GM21526 (cell line): ENCODE measurements at regions not wholly inside any gene's neighbourhood (a gene's known extent, or its start where the extent isn't known, plus 50 kb on each side); places are given as distances from the start of the nearest gene placed in this dataset.
"Not testable (repeated sequence)": the region's sequence is repeated elsewhere in the genome, so short reads cannot be mapped to it uniquely, and the experiment has no call there.

Experiments used
- ATAC-seq: cut with Tn5 transposase; IDR thresholded peaks from one replicate; pipeline ENCODE4 v1.9.1; 2021; ENCODE audit warnings: moderate library complexity; ENCODE audit not compliant: unreplicated experiment, low FRiP score

DNA sequence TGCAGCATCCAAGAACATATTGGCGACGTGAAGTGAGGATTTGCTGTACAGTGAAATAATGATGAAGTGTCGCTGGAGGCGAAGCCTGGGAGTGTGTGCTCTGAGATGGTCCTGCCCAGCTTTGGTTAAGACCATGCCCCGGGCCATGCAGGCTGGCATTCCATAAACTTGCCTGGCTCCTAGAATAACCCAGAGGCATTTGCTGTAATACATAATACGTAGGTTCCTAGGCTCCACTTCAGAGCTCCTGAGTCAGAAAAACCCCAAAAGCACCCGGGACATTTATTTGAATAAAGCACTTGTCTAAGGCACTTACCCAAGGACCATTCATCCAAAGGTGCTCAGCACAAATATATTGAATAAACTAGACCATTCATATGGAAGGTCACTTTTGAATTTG, 279.3 kb downstream of the ABCC12 start:
- no peak for ATAC-seq

DNA sequence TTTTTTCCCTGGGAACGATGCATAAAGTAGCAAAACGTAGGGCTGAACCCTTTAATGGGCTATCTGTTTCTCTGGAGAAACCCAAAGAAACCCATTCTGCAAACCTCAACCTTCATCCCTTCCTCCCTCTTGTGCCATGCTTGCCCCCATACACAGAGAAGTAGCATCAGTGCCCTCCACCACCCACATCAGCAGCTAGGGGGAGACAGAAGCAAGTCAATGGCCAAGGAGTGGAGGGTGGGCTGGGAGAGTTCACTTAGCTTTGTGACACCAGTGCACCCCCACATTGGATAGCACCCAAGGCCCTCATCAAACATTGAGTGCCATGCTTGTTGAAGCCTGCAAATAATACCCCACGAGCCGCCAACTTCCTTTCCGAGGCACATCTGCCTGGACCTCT, 282.4 kb downstream of the ABCC12 start:
- no peak for ATAC-seq

DNA sequence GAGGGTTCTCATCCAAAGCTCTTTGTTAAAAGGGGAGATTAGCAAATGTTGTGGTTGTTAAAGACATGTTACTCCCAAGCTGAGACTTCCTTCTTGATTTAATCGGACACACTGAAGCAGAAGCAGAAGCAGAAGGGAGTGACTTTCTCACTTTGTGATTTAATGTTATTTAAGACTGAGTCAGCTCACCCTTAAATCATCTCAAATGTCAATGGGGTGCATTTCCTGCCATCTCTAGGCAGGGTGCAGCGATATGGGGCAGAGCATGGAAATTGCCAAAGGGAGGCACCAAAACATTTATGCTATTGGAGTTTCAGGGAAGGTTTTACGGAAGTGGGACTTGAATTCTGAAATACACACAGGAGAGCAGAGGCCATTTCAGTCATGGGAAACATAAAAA, 283.6 kb downstream of the ABCC12 start:
- no peak for ATAC-seq

DNA sequence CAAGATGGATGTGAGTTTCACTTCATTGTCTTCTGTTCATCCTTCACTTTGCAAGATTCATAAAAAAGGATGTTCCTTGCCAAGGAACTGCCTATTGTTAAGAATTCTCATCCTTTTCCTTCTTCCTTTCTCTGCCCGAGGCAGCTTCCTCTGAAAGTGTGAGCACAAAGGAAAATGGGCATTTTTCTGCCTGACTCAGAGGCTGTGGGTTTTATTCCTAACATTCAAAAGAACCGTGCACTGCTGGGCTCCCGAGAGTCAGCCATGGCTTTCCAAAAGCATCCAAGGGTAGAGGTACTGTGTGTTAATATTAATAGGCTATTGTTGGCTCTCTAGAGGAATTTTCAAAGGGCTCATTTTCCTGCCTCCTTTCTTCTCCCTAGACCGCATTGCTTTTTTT, 289.4 kb downstream of the ABCC12 start:
- no peak for ATAC-seq

DNA sequence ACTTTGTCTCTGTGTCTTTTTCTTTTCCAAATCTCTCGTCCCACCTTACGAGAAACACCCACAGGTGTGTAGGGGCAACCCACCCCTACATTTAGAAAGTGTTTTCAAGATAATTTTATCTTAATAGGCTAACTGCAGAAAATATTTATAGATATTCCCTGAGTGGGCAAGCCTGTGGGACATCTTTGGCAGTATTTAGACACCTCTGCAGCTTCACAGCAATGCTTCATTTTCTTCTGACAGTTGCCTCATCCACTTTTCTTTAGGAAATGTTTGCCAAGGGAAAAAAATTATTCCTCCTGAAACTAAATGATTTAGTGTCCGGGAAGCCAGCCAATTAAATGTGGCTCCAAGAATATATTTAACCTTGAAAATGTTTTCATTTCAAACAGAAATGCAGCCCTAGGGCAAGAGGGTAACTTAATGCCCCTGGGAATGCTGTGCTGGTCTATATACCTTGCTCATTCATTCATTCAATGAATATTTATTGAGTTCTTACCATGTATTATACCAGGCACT, 290.4 kb downstream of the ABCC12 start:
- no peak for ATAC-seq

DNA sequence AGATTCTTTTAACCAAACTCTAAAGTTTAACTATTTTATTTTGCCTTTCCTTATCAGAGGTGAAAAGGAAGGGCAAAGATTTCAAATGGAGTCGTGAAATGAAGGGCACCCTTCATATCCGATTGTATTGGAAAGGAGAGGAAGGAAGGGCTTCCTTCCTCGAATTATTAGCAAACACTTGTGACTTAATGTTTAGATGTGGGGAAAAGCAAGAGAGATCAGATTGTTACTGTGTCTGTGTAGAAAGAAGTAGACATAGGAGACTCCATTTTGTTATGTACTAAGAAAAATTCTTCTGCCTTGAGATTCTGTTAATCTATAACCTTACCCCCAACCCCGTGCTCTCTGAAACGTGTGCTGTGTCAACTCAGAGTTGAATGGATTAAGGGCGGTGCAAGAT, 291.5 kb downstream of the ABCC12 start:
- not testable (repeated sequence) for ATAC-seq

DNA sequence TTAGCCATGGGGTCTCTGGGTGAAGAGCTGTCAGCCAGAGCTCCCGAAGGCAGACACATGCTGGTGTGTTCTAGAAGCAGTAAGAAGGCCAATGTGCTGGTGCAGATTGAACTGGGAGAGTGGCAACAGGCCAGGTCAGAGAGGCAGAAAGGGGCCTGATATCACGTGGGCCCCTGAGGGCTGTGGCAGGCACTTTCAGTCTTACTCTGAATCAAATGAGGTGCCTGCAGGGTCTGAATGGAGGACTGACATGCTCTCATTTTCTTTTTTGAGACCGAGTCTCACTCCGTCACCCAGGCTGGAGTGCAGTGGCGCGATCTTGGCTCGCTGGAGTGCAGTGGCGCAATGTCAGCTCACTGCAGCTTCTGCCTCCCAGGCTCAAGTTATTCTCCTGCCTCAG, 293.8 kb downstream of the ABCC12 start:
- no peak for ATAC-seq

DNA sequence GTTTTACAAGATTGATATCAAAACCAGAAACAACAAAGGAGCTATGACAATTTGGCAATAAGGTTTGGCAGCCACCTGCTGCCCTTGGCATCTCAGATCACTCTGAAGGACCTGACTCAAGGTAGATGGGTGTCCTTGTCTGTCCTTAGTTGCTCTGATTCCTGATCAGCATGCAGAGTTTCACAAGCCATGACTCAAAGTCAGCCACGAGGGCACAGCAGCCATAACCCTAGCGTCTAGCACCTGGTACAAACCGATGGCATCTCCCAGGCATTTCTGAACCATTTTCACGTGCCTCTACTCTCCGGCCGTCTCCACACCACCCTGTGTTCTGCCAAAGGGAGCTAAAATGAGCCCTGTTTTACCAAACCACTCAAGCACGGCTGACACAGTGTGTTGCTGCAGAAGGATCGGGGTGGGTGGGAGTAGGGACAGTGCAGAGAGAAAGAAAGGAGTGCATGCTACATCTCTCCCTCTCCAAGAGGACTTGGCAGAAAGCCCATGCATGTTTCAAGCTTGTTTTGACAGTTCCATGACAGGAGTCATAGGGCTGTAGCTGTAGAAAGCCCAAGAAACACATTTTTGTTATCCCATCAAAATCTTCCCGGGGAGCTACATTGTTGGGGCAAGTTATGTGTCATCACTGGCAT, 297.3 kb downstream of the ABCC12 start:
- no peak for ATAC-seq

DNA sequence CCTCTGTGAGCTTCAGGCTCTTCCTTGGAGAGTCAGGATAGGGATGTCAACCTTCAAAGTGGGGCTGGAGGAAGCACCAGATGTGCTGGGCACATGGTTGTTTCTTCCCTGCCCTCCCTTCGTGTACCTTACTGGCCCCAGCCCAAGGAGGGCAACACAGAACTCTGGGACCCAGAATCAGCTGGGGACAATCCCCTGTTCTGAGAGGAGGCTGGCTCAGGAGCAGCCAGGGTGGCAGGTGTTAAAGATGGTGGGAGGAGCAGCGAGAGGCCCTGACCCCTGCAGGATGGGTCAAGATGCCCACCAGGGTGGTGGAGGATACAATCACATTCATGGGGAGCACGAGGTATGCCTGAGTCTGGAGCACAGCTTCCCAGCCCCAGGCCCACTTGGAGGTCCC, 300.4 kb downstream of the ABCC12 start:
- no peak for ATAC-seq

DNA sequence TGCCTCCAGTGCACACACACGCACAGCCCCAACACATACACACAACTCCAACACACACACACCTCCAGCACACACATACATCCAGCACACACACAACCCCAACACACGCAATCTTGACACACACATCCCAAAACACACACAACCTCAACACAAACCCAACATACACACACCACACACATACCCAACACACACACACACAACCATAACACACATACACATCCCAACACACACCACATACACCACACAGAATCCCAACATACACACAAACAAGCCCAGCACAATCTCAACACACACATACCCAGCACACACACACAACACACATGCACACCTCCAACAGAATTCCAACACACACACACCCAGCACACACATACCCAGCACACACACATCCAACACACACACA, 301.1 kb downstream of the ABCC12 start:
- no peak for ATAC-seq

DNA sequence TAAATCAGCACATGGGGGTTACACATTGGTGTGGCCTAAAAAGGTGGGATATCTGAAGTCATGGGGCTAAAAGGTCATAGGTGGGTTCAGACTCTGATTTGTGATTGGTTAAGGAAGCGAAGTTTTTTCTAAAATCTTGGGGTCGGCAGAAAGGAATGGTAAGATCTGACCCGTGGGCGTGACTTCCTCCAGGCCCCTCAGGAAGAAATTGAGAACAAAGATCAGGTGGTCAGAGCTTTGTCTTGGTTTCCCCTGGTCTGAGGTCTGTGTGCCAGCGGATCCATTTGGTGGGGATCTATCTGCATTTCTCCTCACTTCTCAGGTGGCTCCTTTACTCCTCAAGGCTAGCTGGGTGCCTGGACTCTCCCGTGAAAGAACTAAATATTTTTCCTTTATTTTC, 302.8 kb downstream of the ABCC12 start:
- ATAC-seq = no peak

DNA sequence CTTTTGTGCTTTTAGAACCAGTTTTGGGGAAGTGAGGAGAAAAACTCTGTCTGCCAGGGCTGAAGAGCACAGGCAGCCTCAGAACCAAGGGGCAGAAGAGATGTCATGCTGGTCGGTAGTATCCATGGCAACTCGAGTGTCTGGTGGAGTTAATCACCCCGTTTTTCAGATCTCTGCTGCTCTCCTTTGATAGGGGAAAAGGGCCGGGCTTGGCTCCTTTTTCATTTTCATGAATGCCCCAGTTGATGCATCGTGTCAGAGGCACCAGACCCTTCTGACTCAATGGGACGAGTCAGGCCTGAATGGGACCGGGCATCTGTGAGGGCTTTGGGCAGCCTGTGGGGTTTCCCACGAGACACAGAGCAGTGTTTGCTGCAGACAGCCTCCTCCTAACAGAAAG, 304.6 kb downstream of the ABCC12 start:
- no peak for ATAC-seq

DNA sequence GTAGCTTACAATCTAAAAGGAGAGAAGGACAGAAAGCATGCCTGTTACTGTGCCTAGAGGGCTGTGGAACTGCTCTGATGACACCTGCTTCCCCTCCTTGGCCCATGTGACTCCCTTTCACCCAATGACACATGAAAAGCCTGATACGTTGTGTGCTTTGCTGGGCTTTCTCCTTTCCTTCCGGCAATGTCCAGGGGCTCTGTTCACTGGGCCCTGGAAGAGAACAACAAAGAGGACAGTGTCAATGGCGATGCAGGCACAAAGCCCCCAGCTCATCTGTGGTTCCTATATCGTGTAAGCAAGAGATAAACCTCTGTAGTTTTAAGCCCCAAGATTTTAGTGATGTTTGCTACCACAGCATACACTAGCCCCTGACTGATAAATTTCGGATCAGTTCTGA, 306.1 kb downstream of the ABCC12 start:
- ATAC-seq = no peak

DNA sequence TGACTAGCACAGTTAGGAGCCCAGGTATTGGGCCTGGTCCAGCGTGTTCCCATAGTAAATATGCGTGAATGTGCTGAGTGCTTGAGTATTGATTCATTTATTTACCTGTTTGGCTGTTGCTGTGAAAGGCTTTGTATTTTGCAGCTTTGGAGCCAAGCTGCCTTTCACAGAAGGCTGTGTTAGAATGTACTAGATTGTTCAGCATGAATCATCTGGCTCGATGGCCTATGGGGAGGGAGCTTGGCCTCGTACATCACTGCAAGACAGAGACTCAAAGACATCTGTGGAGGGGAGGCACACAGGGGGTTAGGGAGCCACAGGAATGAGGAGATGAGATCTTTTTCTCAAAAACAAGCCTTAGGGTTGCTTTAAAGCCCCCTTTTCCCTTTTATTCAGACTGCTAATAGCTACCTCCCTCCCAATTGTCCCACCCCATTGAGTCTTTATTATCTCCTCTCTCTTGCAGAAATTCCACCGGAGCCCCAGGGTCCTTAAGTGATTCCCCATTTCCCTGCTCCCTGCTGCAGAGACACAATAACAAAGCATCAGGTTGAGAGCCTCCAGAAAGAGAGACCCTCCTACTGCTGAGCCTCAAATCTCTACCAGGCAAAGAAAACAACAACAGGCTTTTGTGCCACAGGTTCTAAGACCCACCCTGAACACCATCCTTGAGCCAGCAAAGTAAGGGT, 307.2 kb downstream of the ABCC12 start:
- ATAC-seq = no peak

DNA sequence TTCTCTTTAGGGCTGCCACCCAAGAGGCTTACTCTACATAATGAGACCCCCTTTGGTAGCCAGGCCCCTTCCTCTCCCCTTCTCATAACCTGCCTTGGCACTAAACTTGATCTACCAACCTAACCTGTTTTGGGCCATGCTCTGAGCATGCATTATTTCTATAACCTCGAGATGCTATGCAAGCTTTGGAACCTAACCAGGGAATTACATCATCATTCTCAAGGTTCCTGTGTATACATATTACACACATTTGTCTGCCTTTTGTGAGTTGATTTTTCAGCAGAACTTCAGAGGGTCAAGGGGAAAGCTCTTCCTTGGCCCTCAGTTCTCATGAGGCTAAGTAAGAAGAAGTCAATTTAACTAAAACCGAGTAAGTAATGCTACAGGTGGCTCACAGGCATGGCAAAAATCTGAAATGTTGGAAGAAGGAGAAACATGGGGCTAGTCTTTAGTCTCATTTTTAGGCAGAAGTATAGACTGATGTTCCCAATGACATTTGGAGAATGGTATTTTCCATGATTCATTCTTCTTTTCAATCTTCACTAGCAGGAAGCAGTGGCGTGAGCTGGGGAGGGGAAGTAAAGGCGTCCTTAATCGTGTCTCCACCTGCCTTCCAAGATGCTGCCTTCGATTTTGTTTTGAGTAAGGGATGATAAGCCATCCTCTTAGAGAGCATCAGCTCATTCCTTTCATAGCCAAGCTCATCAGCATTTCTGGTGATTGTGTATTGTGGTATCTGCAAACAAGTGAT, 308.4 kb downstream of the ABCC12 start:
- no peak for ATAC-seq

DNA sequence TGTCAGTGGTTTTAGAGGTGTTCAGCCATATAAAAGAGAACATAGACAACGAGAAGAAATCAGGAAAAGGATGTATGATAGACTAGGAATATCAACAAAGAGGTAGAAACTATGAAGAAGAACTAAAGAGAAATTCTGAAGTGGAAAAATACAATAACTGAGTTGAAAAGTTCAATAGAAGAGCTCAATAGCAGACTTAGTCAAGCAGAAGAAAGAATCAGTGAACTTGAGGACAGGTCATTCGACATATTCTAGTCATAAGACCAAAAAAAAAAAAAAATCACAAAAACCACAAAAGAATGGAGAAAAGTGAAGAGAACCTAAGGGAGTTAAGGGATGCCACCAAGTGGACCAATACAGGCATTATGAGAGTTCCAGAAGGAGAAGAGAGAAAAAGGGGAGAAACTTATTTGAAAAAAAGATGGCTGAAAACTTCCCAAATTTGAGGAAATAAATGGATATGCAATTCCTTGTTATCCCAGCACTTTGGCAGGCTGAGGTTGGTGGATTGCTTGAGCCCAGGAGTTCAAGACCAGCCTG, 321.2 kb downstream of the ABCC12 start:
- ATAC-seq = no peak

DNA sequence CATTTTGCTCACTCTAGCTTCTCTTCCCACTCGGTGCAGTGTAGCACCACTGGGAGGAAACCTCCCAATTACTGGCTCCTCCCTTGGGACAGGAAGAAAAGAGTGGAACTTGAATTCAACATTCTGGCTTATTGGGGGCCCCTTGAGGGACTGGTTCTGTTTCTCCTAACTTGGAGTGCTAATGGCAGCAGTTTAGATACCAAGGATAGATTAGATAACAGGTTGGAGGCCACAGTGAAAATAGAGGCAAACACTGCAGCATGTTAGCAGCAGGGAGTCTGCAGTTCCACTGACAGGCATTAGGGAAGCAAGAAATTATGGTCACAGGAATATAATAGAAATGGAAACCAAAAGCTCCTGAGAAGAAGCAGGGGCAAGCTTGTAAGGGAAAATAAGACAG, 322.0 kb downstream of the ABCC12 start:
- no peak for ATAC-seq

DNA sequence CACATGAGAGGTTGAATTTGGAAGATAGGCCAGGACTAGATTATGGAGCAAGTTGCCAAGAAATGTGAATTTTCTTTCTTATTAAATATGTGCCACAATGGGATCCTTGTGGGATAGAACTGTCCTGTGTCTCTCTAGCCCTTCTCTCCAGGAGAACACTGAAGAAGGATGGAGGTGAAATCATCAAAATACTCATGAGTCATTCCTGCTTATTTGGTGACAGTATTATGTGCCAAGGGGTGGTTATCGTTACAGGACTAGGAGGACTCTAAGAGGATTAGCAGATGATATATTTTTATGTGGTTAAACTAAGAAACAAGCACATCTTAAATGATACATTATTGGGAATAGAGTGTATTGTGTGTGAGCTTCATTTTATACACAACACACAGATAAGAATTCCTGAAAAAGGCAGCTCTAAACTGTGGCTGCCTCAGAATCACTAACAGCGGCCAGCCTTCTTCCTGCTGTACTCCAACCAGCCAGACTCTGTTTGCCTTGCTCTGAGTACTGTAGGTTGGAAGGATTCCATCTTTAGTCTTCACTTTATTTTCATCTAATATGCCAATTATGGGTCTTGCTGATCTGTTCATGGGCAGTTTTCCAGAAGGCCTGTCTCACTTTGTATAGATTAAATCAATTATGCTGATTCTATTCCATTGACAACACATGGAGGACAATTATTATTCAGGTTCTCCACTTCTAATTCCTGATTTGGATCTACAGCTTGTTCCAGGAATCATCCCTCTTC, 325.8 kb downstream of the ABCC12 start:
- ATAC-seq = no peak

DNA sequence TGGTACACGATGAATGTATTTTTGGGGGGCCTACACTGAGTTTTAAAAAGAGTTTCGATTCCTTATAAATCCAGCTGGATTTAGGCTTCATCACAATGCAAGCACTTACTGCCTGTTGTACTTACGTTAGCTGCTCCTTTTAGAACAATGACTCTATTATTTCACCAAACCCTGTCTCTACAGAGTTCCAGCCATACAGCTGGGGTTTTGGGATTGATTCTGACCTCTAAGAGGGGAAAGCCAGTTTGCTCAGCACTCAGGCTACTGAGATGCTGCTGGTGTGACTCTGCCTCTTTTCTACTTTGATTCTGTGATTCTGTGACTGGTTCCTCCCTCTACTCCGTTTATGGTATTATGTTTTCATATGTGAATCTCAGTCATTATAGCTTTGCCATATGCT, 329.7 kb downstream of the ABCC12 start:
- no peak for ATAC-seq

DNA sequence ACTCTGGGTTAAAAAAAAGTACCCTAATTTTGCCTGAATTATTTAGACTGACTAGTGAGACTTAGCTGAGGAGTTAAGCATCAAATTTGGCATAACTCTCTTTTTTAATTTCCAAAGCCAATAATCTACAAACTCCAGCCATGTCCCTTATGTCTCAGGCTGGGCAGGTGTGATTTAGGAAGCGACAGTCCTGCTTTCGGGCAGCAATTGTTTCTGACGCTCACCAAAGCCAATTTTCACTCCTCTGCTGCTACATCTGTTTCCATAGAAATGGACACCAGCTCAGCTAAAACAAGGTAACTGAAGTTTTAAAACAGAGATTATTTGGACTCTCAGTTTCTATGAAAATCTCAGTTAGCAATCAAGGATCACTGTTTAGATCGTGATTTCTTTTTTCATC, 338.7 kb downstream of the ABCC12 start:
- no peak for ATAC-seq

DNA sequence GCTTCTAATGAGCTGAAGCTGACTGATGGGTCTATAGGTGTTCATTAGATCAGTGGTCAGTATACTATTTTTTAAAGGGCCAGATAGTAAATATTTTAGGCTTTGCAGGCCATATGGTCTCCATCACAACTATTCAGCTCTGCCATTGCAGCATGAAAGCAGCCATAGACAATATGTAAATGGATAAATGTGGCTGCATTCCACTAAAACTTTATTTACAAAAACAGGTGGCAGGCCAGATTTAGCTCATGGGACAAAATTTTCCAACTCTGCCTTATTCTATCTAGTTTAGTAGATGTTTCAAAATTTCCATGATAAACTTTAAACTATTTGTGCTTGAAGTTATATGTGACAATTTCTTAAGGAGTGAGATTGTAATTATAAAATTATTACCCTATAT, 339.3 kb downstream of the ABCC12 start:
- ATAC-seq = no peak
